ENCODE measurements at regions not wholly inside any gene's neighbourhood (a gene's known extent, or its start where the extent isn't known, plus 50 kb on each side); places are given as distances from the start of the nearest gene placed in this dataset.

DNA sequence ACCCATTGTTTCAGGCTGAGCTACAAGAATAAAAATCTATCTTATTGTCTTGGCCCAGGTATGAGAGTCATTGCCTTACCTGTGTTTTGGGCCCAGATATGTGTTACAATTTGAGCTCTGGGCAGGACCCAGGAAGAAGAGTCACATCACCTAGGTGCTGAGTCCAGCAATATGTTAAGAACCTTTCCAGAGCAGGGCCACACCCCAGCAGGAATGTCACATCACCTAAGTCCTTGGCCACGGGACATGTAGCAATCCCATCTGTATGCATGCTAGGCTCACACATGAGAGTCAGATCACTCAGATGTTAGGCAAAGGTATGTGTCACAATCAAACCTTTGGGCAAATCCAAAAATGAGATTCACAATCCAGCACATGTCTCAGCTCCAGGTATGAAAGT, 2103.5 kb downstream of the TP53TG3F start:
- CTCF ChIA-PET, result no interaction called here
- Histone ChIP-seq H3K9me3 (ENCODE audit: control insufficient read depth in 1 of 2, insufficient read depth in 1 of 2, low read depth in 1 of 2, low read length in 2 of 2) (no peaks in the 10 kb centered on the region), H3K79me2 (ENCODE audit: insufficient read depth, low read length) (no peaks in the 10 kb centered on the region), H3K36me3 (ENCODE audit: control insufficient read depth in 1 of 2, insufficient read depth in 2 of 2, low read length in 2 of 2) (no peaks in the 10 kb centered on the region), H3K27me3 (ENCODE audit: insufficient read depth, low read length) (no peaks in the 10 kb centered on the region), H3K4me2 (ENCODE audit: low read length) (no peak overlapping the region), H2AFZ (ENCODE audit: low read depth, low read length, poor library complexity, severe bottlenecking) (no peak overlapping the region), H4K20me1 (ENCODE audit: insufficient read depth) (no peaks in the 10 kb centered on the region), H3K27ac (ENCODE audit: low read depth, low read length) (no peak overlapping the region), H3K4me3 (replicated peaks in 1 of 2; ENCODE audit: low read depth in 1 of 2, low read length in 2 of 2) (no peak overlapping the region), H3K4me1 (ENCODE audit: control insufficient read depth in 1 of 2, insufficient read depth in 2 of 2, low read length in 2 of 2) (peaks cover 0 to 5% of the 10 kb centered on the region in 2 experiments; a peak in 1 of 4 replicates), H3K9me2 (ENCODE audit: insufficient read depth) (no peaks in the 10 kb centered on the region), H3K9ac (ENCODE audit: low read length) (no peak overlapping the region)
- intact Hi-C loops (cut with micrococcal nuclease), result no loop called here
- POLR2A ChIA-PET, result no interaction called here
- DNase-seq (ENCODE audit: low read depth, low spot score), result no peak
- TF ChIP-seq JUND (IDR thresholded peaks at IDR 0.05) (no peak), EGR1 (IDR thresholded peaks at IDR 0.05; ENCODE audit: low read depth) (no peak), EZH2phosphoT487 (IDR thresholded peaks at IDR 0.05; ENCODE audit: borderline replicate concordance) (no peak), SP1 (IDR thresholded peaks at IDR 0.05; ENCODE audit: low read depth) (no peak), SIN3A (IDR thresholded peaks at IDR 0.05; ENCODE audit: low read depth) (no peak)
- TF ChIP-seq, protein P1, sequence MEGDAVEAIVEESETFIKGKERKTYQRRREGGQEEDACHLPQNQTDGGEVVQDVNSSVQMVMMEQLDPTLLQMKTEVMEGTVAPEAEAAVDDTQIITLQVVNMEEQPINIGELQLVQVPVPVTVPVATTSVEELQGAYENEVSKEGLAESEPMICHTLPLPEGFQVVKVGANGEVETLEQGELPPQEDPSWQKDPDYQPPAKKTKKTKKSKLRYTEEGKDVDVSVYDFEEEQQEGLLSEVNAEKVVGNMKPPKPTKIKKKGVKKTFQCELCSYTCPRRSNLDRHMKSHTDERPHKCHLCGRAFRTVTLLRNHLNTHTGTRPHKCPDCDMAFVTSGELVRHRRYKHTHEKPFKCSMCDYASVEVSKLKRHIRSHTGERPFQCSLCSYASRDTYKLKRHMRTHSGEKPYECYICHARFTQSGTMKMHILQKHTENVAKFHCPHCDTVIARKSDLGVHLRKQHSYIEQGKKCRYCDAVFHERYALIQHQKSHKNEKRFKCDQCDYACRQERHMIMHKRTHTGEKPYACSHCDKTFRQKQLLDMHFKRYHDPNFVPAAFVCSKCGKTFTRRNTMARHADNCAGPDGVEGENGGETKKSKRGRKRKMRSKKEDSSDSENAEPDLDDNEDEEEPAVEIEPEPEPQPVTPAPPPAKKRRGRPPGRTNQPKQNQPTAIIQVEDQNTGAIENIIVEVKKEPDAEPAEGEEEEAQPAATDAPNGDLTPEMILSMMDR (IDR thresholded peaks at IDR 0.05 in 2 of 3, conservative IDR thresholded peaks at IDR 0.05 in 1 of 3; ENCODE audit: borderline replicate concordance in 1 of 3, insufficient read depth in 1 of 3, low read depth in 2 of 3, low read length in 2 of 3), result no peak
- TF ChIP-seq, protein P2, sequence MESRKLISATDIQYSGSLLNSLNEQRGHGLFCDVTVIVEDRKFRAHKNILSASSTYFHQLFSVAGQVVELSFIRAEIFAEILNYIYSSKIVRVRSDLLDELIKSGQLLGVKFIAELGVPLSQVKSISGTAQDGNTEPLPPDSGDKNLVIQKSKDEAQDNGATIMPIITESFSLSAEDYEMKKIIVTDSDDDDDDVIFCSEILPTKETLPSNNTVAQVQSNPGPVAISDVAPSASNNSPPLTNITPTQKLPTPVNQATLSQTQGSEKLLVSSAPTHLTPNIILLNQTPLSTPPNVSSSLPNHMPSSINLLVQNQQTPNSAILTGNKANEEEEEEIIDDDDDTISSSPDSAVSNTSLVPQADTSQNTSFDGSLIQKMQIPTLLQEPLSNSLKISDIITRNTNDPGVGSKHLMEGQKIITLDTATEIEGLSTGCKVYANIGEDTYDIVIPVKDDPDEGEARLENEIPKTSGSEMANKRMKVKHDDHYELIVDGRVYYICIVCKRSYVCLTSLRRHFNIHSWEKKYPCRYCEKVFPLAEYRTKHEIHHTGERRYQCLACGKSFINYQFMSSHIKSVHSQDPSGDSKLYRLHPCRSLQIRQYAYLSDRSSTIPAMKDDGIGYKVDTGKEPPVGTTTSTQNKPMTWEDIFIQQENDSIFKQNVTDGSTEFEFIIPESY (IDR thresholded peaks at IDR 0.05; ENCODE audit: extremely low read depth, insufficient replicate concordance, low read length), result no peak
- no peak for ATAC-seq
- no TSS peak for BruUV-seq (replicated peaks)
- RAD21 ChIA-PET (ENCODE audit: low non-redundant PET in 1 of 2, low total read pairs in 2 of 2, uncharacterized antibody in 2 of 2, unreplicated experiment in 2 of 2), result no interaction called here

Data from HCT116 (cell line).